ENCODE measurements at regions not wholly inside any gene's neighbourhood (a gene's known extent, or its start where the extent isn't known, plus 50 kb on each side); places are given as distances from the start of the nearest gene placed in this dataset.

GRCh38 chr2:11054783-11055678 is 100.2 kb upstream of the SLC66A3 start:
- no peak for DNase-seq (ENCODE audit: low spot score)
- no peaks in the 10 kb centered on the region for H3K4me1 Mint-ChIP-seq (ENCODE audit: low read depth)
- H3K27ac Mint-ChIP-seq, result no peak overlapping the region
- peaks cover 12% of the 10 kb centered on the region for H3K27me3 Mint-ChIP-seq (ENCODE audit: low read depth)
- H3K4me3 Mint-ChIP-seq, result no peak overlapping the region
- H3K36me3 Mint-ChIP-seq (ENCODE audit: low read depth), result no peaks in the 10 kb centered on the region
- peaks cover under 1% of the 10 kb centered on the region for H3K9me3 Mint-ChIP-seq

GRCh38 chr2:11055679-11056215 is 99.5 kb upstream of the SLC66A3 start:
- H3K36me3 Mint-ChIP-seq (ENCODE audit: low read depth), result no peaks in the 10 kb centered on the region
- no peak overlapping the region for H3K27ac Mint-ChIP-seq
- no peak overlapping the region for H3K4me3 Mint-ChIP-seq
- DNase-seq (ENCODE audit: low spot score), result no peak
- peaks cover 15% of the 10 kb centered on the region for H3K27me3 Mint-ChIP-seq (ENCODE audit: low read depth)
- H3K4me1 Mint-ChIP-seq (ENCODE audit: low read depth), result no peaks in the 10 kb centered on the region
- H3K9me3 Mint-ChIP-seq, result peaks cover 8% of the 10 kb centered on the region

- no peaks in the 10 kb centered on the region for H3K36me3 Mint-ChIP-seq (ENCODE audit: low read depth)
- no peak overlapping the region for H3K4me3 Mint-ChIP-seq
- no peak for DNase-seq (ENCODE audit: low spot score)
- H3K4me1 Mint-ChIP-seq (ENCODE audit: low read depth), result no peaks in the 10 kb centered on the region
- H3K27me3 Mint-ChIP-seq (ENCODE audit: low read depth), result peaks cover 17% of the 10 kb centered on the region
- H3K27ac Mint-ChIP-seq, result no peak overlapping the region
- peaks cover 13% of the 10 kb centered on the region for H3K9me3 Mint-ChIP-seq
These were observed 98.7 kb upstream of the SLC66A3 start for GRCh38 chr2:11056614-11057013.

- no peak overlapping the region for H3K27ac Mint-ChIP-seq
- H3K4me1 Mint-ChIP-seq (ENCODE audit: low read depth), result no peaks in the 10 kb centered on the region
- peaks cover 17% of the 10 kb centered on the region for H3K27me3 Mint-ChIP-seq (ENCODE audit: low read depth)
- no peak for DNase-seq (ENCODE audit: low spot score)
- H3K4me3 Mint-ChIP-seq, result no peak overlapping the region
- peaks cover 13% of the 10 kb centered on the region for H3K9me3 Mint-ChIP-seq
- H3K36me3 Mint-ChIP-seq (ENCODE audit: low read depth), result no peaks in the 10 kb centered on the region
These were observed 98.2 kb upstream of the SLC66A3 start for GRCh38 chr2:11057031-11057430.

GRCh38 chr2:11058129-11058528 is 97.1 kb upstream of the SLC66A3 start:
- no peak overlapping the region for H3K27ac Mint-ChIP-seq
- no peaks in the 10 kb centered on the region for H3K4me1 Mint-ChIP-seq (ENCODE audit: low read depth)
- H3K9me3 Mint-ChIP-seq, result peaks cover 13% of the 10 kb centered on the region
- no peaks in the 10 kb centered on the region for H3K36me3 Mint-ChIP-seq (ENCODE audit: low read depth)
- no peak overlapping the region for H3K4me3 Mint-ChIP-seq
- peaks cover 24% of the 10 kb centered on the region for H3K27me3 Mint-ChIP-seq (ENCODE audit: low read depth)
- DNase-seq (ENCODE audit: low spot score), result no peak

- Mint-ChIP-seq H3K36me3 (ENCODE audit: low read depth) (no peaks in the 10 kb centered on the region), H3K4me3 (no peak overlapping the region), H3K4me1 (ENCODE audit: low read depth) (no peaks in the 10 kb centered on the region), H3K27me3 (ENCODE audit: low read depth) (peaks cover 34% of the 10 kb centered on the region), H3K9me3 (peaks cover 13% of the 10 kb centered on the region), H3K27ac (no peak overlapping the region)
- DNase-seq (ENCODE audit: low spot score), result no peak
These were observed 94.7 kb upstream of the SLC66A3 start for GRCh38 chr2:11060376-11061169.

- Mint-ChIP-seq H3K36me3 (ENCODE audit: low read depth) (no peaks in the 10 kb centered on the region), H3K4me3 (no peak overlapping the region), H3K27ac (no peak overlapping the region), H3K9me3 (peaks cover 3% of the 10 kb centered on the region), H3K27me3 (ENCODE audit: low read depth) (peaks cover 20% of the 10 kb centered on the region), H3K4me1 (ENCODE audit: low read depth) (peaks cover under 1% of the 10 kb centered on the region)
- no peak for DNase-seq (ENCODE audit: low spot score)
These were observed 89.3 kb upstream of the SLC66A3 start for GRCh38 chr2:11065833-11066485.

- Mint-ChIP-seq H3K4me3 (no peak overlapping the region), H3K4me1 (ENCODE audit: low read depth) (peaks cover 8% of the 10 kb centered on the region), H3K27ac (no peak overlapping the region), H3K36me3 (ENCODE audit: low read depth) (no peaks in the 10 kb centered on the region), H3K27me3 (ENCODE audit: low read depth) (peaks cover 23% of the 10 kb centered on the region), H3K9me3 (no peaks in the 10 kb centered on the region)
- no peak for DNase-seq (ENCODE audit: low spot score)
These were observed 87.8 kb upstream of the SLC66A3 start for GRCh38 chr2:11067221-11068078.

GRCh38 chr2:11068079-11068741 is 87.1 kb upstream of the SLC66A3 start:
- no peaks in the 10 kb centered on the region for H3K36me3 Mint-ChIP-seq (ENCODE audit: low read depth)
- peaks cover 14% of the 10 kb centered on the region for H3K4me1 Mint-ChIP-seq (ENCODE audit: low read depth)
- peaks cover 23% of the 10 kb centered on the region for H3K27me3 Mint-ChIP-seq (ENCODE audit: low read depth)
- no peak overlapping the region for H3K27ac Mint-ChIP-seq
- H3K4me3 Mint-ChIP-seq, result no peak overlapping the region
- DNase-seq (ENCODE audit: low spot score), result no peak
- H3K9me3 Mint-ChIP-seq, result no peaks in the 10 kb centered on the region

- H3K9me3 Mint-ChIP-seq, result no peaks in the 10 kb centered on the region
- H3K36me3 Mint-ChIP-seq (ENCODE audit: low read depth), result no peaks in the 10 kb centered on the region
- H3K4me3 Mint-ChIP-seq, result no peak overlapping the region
- H3K4me1 Mint-ChIP-seq (ENCODE audit: low read depth), result peaks cover 16% of the 10 kb centered on the region
- no peak for DNase-seq (ENCODE audit: low spot score)
- peaks cover 20% of the 10 kb centered on the region for H3K27me3 Mint-ChIP-seq (ENCODE audit: low read depth)
- H3K27ac Mint-ChIP-seq, result no peak overlapping the region
These were observed 86.3 kb upstream of the SLC66A3 start for GRCh38 chr2:11068856-11069526.

GRCh38 chr2:11069566-11070185 is 85.6 kb upstream of the SLC66A3 start:
- Mint-ChIP-seq H3K36me3 (ENCODE audit: low read depth) (no peaks in the 10 kb centered on the region), H3K4me1 (ENCODE audit: low read depth) (peaks cover 16% of the 10 kb centered on the region), H3K4me3 (no peak overlapping the region), H3K27me3 (ENCODE audit: low read depth) (peaks cover 19% of the 10 kb centered on the region), H3K27ac (no peak overlapping the region), H3K9me3 (no peaks in the 10 kb centered on the region)
- DNase-seq (ENCODE audit: low spot score), result no peak

GRCh38 chr2:11071211-11071610 is 84.1 kb upstream of the SLC66A3 start:
- H3K4me1 Mint-ChIP-seq (ENCODE audit: low read depth), result peaks cover 16% of the 10 kb centered on the region
- H3K4me3 Mint-ChIP-seq, result no peak overlapping the region
- H3K36me3 Mint-ChIP-seq (ENCODE audit: low read depth), result no peaks in the 10 kb centered on the region
- H3K9me3 Mint-ChIP-seq, result no peaks in the 10 kb centered on the region
- H3K27me3 Mint-ChIP-seq (ENCODE audit: low read depth), result peaks cover 19% of the 10 kb centered on the region
- no peak overlapping the region for H3K27ac Mint-ChIP-seq
- DNase-seq (ENCODE audit: low spot score), result no peak
